HG02884 (cell line): ENCODE measurements at regions not wholly inside any gene's neighbourhood (a gene's known extent, or its start where the extent isn't known, plus 50 kb on each side); places are given as distances from the start of the nearest gene placed in this dataset.

Source experiments
- ATAC-seq: cut with Tn5 transposase; IDR thresholded peaks from one replicate; pipeline ENCODE4 v1.9.1; 2021; ENCODE audit warnings: mild to moderate bottlenecking, moderate library complexity; ENCODE audit not compliant: unreplicated experiment

GRCh38 chr4:175871774-175872405 lies 59.8 kb upstream of the GPM6A start:
- no peak for ATAC-seq

- ATAC-seq = no peak
These were observed 61.6 kb upstream of the GPM6A start for GRCh38 chr4:175873707-175874106.

- ATAC-seq = no peak
These were observed 62.2 kb upstream of the GPM6A start for GRCh38 chr4:175874306-175874705.

DNA sequence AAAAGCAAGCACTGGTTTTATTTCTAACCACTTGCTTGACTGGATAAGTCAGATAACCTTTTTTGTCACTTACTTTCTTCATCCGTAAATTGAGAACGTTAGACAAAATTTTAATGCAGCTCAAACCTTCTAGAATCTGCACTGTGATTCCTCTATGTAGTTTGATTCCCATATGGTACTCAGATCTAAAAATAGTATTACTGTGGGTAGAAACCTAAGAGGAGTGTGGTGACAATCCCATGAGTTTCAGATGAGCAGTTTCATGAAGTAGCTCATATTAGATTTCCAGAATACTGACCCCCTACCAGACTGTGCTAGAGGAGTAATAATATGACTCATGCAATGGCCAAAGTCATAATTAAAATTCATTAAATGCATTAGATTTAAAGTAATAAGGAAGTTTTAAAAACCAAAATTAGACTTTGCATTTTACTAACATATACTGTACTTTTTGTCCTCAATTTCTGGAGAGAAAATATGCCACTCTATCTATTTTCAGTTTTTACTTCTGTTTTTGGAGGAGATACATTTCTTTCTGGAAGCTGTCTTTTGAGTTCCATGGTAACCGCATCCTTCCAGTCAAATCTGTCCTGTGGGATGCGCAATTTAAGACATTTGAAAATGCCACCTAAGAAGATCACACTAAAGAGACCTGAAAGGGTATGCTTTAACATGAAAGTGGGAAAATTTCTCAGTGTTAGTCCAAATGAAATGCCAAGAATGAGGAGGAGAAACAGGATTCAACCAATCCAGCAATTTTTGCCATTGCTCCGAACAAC lies 64.1 kb upstream of the GPM6A start:
- ATAC-seq = no peak

DNA sequence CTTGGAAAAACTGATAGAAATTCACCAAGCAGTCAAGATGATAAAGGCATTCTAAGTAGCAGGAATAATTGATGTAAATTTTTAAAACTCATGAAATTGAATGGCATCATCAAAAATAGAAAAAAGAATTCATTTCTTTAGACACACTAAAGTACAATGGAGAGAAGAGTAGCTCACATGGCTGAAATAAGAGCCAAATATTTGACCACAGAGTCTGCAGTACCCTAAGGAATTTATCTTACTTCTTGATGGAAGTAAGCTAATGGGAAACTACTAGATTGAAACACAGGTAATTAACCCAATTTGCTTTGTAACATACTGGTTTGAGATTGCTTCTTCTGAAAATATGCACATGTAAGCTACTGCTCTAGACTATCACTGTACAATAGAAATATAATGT lies 70.8 kb upstream of the GPM6A start:
- ATAC-seq = no peak

- ATAC-seq = no peak
These were observed 72.0 kb upstream of the GPM6A start for GRCh38 chr4:175884048-175884447.

GRCh38 chr4:175891231-175891630 lies 79.2 kb upstream of the GPM6A start:
- no peak for ATAC-seq

GRCh38 chr4:175891851-175892250 lies 79.8 kb upstream of the GPM6A start:
- peak; percentile 57 for ATAC-seq

DNA sequence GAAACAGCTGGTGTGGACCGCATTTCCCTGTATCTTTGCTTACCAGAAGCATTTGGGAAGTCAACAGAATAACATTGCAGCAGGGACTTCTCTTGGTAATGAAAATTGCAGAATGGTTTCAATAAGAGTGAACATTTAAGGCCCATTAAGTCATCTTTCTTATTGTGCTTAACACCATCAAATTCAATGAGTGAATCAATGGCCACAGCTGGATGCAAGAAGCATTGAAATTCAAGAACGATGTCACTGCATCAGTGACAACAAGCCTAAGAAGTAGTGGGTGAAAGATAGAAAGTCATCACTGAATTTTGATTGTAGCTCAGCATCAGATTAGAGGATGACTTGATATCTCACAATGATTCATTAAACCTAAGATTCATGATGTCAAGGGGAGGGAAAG lies 93.9 kb upstream of the GPM6A start:
- ATAC-seq = no peak

DNA sequence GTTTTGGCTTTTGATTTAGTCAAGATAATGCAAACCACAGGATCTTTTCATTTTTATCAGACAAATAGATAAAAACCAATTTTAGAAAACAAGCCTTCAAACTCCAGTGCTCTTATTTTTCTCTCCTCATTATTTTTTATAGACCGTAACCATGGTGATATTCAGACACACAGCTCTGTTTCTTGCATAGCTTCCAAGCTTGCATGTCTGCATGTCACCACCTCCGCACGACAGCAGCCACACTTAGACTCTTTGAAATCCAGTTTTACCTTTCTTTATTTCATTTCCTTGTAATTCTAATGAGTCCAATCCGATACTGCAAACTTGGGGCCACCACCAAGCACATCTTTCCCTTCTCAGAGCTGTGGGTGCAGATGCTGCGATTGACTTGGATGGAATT lies 94.3 kb upstream of the GPM6A start:
- ATAC-seq = no peak

- ATAC-seq = no peak
These were observed 98.6 kb upstream of the GPM6A start for GRCh38 chr4:175910700-175911099.

DNA sequence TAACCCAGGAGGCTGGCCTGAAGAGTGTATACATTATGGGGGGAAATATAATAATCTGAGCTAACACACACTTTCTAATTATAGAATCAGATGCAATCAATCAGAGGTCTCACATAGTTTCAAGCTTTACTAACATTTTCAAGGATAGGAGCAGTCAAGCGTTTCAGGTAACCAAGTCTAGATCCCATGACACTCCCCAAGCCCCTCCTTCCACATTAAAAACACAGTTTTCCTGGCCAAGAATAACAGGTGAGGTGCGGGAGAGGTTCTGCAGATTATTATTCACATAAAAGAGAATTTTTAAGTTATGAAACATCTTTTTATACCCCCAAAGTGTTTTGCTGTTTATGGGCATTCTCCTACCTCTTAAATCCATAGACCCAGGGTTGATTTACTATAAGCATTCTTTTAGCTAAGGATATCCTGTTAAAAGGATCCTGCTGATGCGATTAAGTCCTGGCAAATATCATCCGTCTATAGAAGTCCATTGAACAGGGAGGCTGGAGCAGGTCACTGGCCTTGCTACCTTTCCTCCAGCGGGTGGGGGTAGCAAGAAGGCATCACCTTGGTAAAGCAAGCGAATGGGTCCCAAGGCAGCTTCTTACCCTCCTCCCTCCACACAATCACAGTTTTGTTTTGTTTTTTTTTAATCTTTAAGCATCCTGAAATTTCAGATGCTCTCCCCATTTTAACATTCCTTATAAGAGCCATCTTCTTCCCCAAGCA lies 104.7 kb upstream of the GPM6A start:
- ATAC-seq = no peak

GRCh38 chr4:175927121-175927520 lies 115.1 kb upstream of the GPM6A start:
- ATAC-seq = peak; percentile 67

DNA sequence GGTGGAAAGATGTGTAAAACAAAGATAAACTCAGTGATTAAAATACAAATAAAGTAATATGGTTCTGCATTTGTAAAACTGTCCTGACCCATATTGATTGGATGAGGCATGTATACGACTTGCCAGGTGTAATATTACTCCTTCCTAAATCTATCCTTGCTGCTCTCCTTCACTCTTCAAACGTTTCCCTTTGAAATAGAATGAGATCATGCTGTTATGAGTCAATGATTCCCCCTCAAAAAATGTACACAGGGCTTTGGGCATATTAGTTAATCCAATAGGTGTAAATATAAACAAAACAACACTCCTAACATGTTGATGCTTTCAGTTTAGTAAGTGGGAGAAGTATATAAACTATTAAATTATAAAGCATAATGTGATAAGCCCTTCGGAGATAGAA lies 117.4 kb upstream of the GPM6A start:
- ATAC-seq = no peak

DNA sequence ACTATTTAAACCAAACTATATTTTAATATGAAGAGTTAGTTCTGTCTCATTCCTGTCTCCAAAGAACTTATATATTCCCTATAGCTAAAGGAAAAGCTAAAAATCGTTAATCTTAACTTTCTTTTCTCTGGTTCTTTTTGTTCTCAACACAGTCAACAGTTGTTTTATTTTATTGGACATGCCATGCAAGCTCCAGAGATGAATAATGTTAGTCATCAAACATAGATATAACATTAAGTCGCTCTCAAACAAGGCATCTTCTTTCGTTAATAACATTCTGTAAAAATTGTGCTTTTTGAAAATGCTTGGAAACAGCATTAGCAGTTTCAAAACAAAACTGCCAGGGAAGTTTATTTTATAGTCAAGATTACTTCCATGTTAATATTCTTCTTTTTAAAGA lies 117.9 kb upstream of the GPM6A start:
- ATAC-seq = no peak

DNA sequence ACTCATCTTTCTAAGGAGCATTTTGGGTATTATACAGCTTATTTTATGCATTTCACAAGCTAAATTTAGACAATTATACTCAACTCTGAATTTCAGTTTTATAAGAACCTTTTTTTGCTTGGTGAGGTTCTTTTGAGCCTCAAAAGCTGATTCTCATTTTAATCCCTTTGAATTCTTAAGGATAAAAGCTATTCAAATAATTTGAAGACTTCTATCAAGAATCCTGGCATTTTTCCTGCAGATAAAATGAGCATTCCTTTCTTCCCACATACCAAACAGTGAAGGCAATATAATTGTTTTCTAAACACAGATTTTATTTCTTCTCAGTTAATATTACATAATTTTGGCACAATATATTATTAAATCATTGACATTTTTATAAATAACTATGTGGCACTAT lies 118.4 kb upstream of the GPM6A start:
- ATAC-seq = no peak

GRCh38 chr4:175932116-175932515 lies 120.1 kb upstream of the GPM6A start:
- no peak for ATAC-seq

- ATAC-seq = no peak
These were observed 122.4 kb upstream of the GPM6A start for GRCh38 chr4:175934506-175934905.

DNA sequence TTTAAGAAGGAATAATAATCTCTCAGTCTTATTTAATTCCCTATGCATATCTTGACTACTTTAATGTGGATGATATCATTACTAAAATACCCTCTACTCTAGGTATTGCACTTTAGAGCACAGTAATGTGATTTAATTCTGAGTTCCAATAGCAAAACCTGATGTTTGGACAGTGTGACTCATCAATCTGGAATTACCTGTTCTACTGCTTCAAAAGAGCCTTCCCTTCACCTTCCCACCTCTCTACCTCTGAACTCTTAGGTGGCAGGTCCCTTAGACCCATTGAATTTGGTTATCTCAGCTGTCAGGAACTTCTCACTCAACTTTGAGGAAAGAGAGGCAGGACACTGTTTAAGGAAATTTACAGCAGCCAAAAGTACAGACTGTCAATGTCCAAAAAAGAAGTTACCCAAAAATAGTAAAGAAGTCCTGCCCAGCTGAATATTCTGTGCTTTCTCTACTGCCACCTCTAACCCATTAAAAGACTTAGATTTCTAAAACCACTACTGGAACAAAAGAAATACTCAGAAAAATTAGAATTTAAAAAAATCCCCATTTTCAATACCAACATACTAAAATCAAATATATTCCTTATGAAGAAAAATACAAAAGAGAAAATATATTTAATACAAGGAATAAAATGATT lies 123.1 kb upstream of the GPM6A start:
- no peak for ATAC-seq

- no peak for ATAC-seq
These were observed 121.3 kb upstream of the WDR17 start for GRCh38 chr4:175944126-175944910.
